HG02973 (cell line): ENCODE measurements at regions not wholly inside any gene's neighbourhood (a gene's known extent, or its start where the extent isn't known, plus 50 kb on each side); places are given as distances from the start of the nearest gene placed in this dataset.

Experiments used
- ATAC-seq: cut with Tn5 transposase; IDR thresholded peaks from one replicate; pipeline ENCODE4 v1.9.1; 2021; ENCODE audit warnings: moderate library complexity; ENCODE audit not compliant: unreplicated experiment

DNA sequence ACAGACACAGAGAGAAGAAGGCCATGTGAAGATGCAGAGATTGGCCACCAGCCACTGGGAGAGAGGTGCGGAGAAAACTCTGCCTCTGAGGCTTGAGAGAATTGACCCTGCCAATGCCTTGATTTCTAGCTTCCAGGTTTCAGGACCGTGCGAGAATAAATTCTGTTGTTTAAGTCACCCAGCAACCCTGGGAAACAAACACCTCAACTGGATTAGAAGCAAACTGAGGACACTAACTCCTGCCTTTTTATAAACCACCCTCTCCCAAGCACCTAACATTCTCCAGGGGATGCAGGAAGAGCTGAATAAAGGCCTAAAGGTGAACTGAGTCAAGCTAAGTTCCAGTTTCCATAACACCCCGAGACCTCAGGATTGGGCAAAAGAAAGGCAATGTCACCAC is 136.1 kb downstream of the ANKRD60 start:
- ATAC-seq, result no peak

DNA sequence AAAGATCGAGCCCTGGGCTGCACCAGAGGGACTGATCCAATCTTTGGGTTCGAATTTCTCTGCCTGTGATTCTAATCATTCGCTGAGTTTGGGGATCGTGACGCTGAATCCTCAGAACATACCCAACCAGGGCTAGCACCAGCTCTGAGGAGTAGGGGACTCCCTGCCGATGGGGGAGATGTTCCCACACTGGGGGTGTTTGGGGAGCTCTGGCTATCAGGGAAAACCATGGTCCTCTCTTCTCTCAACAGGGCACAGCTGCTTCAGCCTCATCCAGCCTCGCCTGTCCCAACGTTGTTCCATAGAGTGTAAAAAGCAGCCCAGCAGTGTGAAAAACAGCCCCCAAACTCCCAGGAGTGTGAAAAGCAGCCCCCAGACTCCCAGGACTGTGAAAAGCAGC is 136.6 kb downstream of the ANKRD60 start:
- no peak for ATAC-seq

DNA sequence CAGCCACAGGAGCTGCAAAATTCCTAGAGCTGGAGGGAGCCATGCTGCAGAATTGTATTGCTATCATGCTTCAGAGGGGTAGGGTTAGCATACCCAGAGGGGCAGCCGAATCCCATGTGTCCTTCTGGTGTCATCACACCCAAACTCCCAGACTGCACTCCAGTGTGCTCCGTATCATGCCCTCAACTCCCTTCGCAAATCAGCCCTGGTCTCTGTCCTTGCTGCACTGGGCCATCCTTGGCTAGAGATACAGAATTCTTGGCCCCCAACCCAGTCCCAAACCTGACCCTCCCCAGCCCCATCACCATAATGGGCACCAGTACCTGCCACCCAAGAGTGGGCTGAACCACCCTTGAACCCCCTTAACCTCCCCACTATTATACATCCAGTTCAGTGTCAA is 138.3 kb downstream of the ANKRD60 start:
- no peak for ATAC-seq

- no peak for ATAC-seq
These were observed 139.8 kb downstream of the ANKRD60 start for GRCh38 chr20:58088625-58089024.

DNA sequence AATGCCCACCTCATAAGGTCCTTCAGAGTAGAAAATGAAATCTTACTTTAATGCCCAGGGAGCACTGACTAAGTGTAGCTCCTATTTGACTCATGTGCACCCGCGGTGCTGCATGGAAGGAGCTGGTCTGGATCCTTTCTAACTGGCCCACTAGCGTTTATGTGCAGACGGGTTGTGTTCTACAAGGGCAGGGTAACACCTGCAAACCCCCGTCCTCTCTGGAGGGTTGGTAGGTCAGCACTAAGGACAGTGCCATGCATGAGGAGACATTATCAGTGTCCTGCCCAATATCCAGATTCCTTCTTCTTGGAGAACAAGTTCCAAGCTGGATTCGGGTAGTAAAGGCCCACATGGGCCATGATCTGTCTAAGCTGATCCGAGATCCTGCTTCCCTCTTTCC is 140.3 kb downstream of the ANKRD60 start:
- no peak for ATAC-seq

DNA sequence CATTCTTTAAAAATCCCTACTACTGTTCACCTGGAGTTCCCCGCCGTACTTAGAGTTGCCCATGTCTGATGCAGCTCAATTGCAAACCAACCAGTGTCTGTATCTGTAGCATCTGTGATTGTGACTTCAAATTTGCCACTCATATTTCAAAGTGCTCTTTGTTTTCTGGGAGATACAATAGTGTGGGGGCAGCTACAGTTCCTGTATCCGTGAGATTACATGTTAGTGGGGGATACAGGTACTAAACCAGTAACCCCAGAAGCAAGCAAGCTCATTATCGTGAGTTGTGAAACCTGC is 140.9 kb downstream of the ANKRD60 start:
- ATAC-seq, result no peak

GRCh38 chr20:58086763-58087561 is 141.5 kb downstream of the ANKRD60 start:
- ATAC-seq, result no peak

- no peak for ATAC-seq
These were observed 143.5 kb downstream of the ANKRD60 start for GRCh38 chr20:58084966-58085365.

- ATAC-seq, result no peak
These were observed 143.9 kb downstream of the ANKRD60 start for GRCh38 chr20:58084566-58084965.

- ATAC-seq, result no peak
These were observed 146.6 kb downstream of the ANKRD60 start for GRCh38 chr20:58081846-58082245.

DNA sequence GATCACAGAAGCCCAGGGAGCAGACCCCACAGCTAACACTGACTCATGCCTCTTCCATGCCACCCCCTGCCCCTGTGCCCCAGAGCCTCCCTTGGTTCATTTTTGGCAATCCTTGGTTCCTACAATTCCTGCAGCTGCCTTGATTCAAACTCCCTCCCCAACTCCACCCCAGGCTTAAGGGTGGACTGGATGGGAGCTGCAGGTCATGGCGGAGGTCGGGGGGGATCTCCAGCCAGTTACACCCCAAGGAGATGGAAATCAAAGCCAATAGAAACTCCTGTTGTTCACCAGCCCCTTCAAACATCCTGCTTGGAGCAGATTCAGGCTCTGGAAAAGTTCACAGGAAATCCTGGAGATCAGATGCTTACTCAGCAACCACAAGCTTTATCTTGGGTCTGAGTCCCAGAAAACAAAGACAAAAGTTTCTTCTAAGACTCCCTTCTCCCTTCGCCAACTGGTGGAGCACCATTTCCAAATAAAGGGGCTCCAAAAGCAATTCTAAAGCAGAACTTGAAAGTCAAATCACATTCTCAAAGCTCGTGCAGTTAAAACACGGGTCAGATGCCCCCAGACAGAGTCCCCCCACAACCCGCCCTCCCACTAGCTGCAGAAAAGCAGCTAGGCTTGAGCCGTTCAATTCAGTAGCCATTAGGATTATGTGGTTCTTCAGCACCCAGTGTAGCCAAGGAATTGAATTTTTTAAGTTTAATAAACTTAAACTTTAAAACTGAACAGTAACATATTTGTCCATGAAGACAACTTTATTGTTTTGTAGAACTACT is 149.5 kb downstream of the ANKRD60 start:
- ATAC-seq, result no peak

DNA sequence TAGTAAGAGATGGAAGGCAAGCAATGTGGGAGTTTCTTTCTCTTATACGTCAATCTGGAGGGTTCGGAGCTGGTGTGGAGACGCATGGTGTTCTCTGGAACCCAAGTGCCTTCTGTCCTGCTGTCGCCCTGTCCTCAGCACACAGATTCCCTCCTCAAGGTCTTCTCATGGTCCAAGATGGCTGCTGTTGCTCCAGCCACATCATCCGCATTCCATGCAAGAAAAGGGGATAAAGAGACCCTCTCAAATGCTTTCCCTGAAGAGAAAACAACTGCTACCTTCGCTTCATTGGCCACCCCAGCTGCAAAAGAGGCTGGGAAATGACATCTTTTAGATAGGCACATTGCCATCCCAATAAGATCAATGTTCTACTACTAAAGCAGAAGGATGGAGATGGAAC is 151.2 kb downstream of the ANKRD60 start:
- ATAC-seq, result no peak

- no peak for ATAC-seq
These were observed 152.0 kb downstream of the ANKRD60 start for GRCh38 chr20:58076405-58076804.

DNA sequence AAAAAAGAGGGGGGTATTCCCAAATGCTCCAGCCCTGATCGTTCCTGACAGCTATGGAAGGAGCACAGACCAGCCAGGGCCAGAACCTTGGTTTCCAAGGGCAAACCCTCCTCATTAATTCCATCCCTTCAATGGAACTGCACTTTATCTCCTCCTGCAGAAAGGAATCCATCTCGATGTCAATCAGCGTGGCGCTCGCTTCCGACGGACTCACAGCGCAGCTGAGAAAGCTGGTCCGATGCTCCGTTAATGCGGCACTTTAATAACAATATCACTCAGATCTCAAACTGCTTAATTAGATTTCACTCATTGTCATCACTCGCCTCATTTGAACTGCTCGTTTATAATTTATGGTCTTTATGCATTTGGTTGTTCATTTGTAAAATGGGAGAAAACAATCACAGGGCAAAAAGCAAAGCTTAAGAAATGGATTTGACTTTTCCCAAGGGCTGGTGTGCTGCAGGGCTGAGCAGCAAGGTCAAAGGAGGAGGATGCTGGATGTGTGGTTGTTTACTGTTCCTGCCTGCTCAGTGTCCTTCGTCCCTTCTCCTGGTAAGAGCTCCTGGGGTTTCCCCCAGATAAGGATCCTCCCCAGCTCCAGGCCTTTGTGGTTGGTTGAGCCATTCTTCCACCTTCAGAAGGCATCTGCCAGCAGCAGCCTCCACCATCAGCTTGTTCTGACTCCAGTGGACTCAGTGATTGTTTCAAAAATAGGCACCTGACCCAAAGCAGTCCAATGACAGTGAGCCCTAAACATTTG is 152.7 kb downstream of the ANKRD60 start:
- ATAC-seq, result no peak

DNA sequence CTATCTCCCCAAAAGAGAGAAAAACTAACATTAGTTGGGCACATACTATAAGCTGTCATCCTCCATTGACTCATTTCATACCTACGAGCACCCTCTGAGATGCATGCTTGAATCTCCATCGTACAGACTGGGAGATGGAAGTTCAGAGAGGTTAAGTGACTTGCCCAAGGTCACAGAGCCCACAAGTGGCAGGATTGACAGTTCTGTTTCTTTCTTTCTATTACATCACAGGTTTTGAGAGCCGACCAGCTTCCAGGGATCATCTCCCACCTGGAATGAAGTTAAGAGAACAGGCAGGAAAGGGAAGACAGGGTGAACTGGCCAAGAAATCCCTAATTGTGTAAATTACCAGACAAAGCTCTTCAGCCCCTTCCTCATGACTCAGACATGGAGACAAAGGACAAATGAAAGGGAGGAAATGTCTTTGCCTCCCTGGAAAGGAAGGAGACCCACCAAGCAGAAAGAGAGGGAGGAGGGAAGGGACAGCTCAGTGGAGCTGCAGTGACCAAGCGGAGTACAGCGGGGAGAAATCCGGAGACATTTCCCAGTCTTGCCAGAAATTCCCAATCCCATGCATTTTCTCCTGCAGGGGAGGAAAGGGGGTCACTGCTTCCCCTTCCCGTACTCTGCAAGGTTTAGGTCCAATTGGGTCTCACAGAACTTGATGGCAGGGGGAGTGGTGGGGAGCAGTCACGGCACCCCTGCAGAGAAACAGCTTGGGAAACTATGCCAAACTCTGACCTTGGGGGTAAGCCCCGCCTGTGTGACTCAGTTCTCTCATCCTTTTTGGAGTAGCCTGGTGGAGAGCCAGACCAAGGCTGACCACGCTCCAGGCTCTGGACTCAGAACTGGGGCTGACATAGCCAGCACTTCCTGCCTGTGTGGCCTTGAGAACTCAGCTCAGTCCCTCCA is 154.3 kb downstream of the ANKRD60 start:
- ATAC-seq, result no peak

- no peak for ATAC-seq
These were observed 155.5 kb downstream of the ANKRD60 start for GRCh38 chr20:58072695-58073671.

GRCh38 chr20:58071991-58072390 is 156.5 kb downstream of the ANKRD60 start:
- no peak for ATAC-seq

- no peak for ATAC-seq
These were observed 157.2 kb downstream of the ANKRD60 start for GRCh38 chr20:58071298-58071697.

GRCh38 chr20:58070664-58071196 is 157.7 kb downstream of the ANKRD60 start:
- no peak for ATAC-seq
